ENCODE measurements at regions not wholly inside any gene's neighbourhood (a gene's known extent, or its start where the extent isn't known, plus 50 kb on each side); places are given as distances from the start of the nearest gene placed in this dataset.

GRCh38 chr17:73962308-73962707, 241.2 kb upstream of the RPL38 start:
- DNase-seq, result no peak

- DNase-seq, result no peak
Measured at GRCh38 chr17:73968680-73969079, 234.8 kb upstream of the RPL38 start.

GRCh38 chr17:73969956-73970355, 233.5 kb upstream of the RPL38 start:
- no peak for DNase-seq

- no peak for DNase-seq
Measured at GRCh38 chr17:73971127-73971526, 232.4 kb upstream of the RPL38 start.

GRCh38 chr17:73972056-73972455, 231.4 kb upstream of the RPL38 start:
- no peak for DNase-seq

- no peak for DNase-seq
Measured at GRCh38 chr17:73972901-73973300, 230.6 kb upstream of the RPL38 start.

GRCh38 chr17:73973586-73974409, 229.7 kb upstream of the RPL38 start:
- no peak for DNase-seq

- DNase-seq, result no peak
Measured at GRCh38 chr17:73974536-73974935, 228.9 kb upstream of the RPL38 start.

- no peak for DNase-seq
Measured at GRCh38 chr17:73976147-73976546, 227.3 kb upstream of the RPL38 start.

GRCh38 chr17:73976676-73977521, 226.6 kb upstream of the RPL38 start:
- peak; percentile 94 for DNase-seq

- no peak for DNase-seq
Measured at GRCh38 chr17:73980517-73980916, 223.0 kb upstream of the RPL38 start.

- no peak for DNase-seq
Measured at GRCh38 chr17:73982871-73983270, 220.6 kb upstream of the RPL38 start.

- DNase-seq, result no peak
Measured at GRCh38 chr17:73983621-73984400, 219.7 kb upstream of the RPL38 start.

- no peak for DNase-seq
Measured at GRCh38 chr17:73984941-73985340, 218.5 kb upstream of the RPL38 start.

- DNase-seq, result no peak
Measured at GRCh38 chr17:73985466-73986015, 217.9 kb upstream of the RPL38 start.

GRCh38 chr17:73986641-73987177, 216.8 kb upstream of the RPL38 start:
- DNase-seq, result no peak

GRCh38 chr17:73987395-73987794, 216.1 kb upstream of the RPL38 start:
- no peak for DNase-seq

GRCh38 chr17:73987845-73988509, 215.5 kb upstream of the RPL38 start:
- DNase-seq, result no peak

GRCh38 chr17:73989671-73990070, 213.8 kb upstream of the RPL38 start:
- no peak for DNase-seq

GRCh38 chr17:73990290-73990689, 213.2 kb upstream of the RPL38 start:
- DNase-seq, result no peak

GRCh38 chr17:73991260-73991659, 212.2 kb upstream of the RPL38 start:
- DNase-seq, result no peak

- DNase-seq, result no peak
Measured at GRCh38 chr17:73994946-73995345, 208.5 kb upstream of the RPL38 start.

Data from NCI-H1105 (cell line).